ENCODE measurements at regions not wholly inside any gene's neighbourhood (a gene's known extent, or its start where the extent isn't known, plus 50 kb on each side); places are given as distances from the start of the nearest gene placed in this dataset.

DNA sequence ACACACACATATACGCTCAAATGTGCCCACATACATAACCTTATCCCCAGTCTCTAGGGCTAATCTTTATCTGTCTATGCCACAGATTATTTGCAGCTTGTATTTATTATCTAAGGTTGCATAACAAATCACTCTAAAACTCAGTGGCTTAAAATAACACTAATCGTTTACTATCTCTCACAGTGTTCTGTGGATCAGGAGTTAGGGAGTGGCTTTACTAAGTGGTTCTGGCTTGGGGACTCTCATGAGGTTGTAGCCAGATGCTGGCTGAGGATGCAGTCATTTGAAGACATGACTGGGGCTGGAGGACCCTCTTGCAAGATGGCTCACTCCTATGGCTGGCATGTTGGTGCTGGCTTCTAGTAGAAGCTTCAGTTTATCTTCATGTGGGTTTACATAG is 68.5 kb upstream of the LNX1 start:
- no peaks in the 10 kb centered on the region for H3K27me3 ChIP-seq
- WGBS, 2 donors, result 67 to 71% methylated on average over 2 of the region's 2 CpGs
- no peak for DNase-seq (ENCODE audit: low spot score in 2 of 2)
- H3K4me3 ChIP-seq, result no peak overlapping the region
- peaks cover 0 to 17% (median 0%) of the 10 kb centered on the region in 4 donors for H3K4me1 ChIP-seq
- peaks cover 0 to 4% (median 0%) of the 10 kb centered on the region in 4 donors for H3K9me3 ChIP-seq
- H3K36me3 ChIP-seq, result no peaks in the 10 kb centered on the region
- no peak overlapping the region for H3K27ac ChIP-seq
- no peak for TF ChIP-seq CTCF (IDR thresholded peaks at IDR 0.05)
- TF ChIP-seq POLR2A (IDR thresholded peaks at IDR 0.05), result no peak
- TF ChIP-seq EP300 (IDR thresholded peaks at IDR 0.05), result no peak

DNA sequence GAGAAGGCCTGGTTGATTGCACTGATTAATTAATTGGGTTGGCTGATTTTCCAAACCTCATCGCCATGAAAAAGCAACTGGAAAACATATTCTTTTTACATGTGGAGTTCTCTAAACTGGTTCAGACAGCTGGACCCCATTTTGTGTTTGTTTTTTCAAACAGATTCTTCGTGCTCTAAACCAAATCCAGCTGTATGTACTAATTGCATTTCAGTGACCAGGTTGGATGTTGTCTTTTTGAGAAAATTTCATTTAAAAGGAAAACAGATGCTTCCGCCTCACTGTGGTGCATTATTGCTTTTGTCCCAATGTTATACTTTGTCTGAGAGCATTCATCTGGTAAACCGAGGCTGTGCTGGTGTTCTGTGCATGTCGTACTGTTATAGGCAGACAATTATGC is 67.8 kb upstream of the LNX1 start:
- Histone ChIP-seq H3K27ac (no peak overlapping the region), H3K4me1 (peaks cover 0 to 22% (median 0%) of the 10 kb centered on the region in 4 donors), H3K4me3 (no peak overlapping the region), H3K36me3 (no peaks in the 10 kb centered on the region), H3K27me3 (no peaks in the 10 kb centered on the region), H3K9me3 (no peaks in the 10 kb centered on the region)
- DNase-seq (ENCODE audit: low spot score in 2 of 2), result no peak
- 78 to 81% methylated on average over 5 of the region's 5 CpGs for WGBS, 2 donors
- no peak for TF ChIP-seq EP300 (IDR thresholded peaks at IDR 0.05)
- TF ChIP-seq CTCF (IDR thresholded peaks at IDR 0.05), result no peak
- no peak for TF ChIP-seq POLR2A (IDR thresholded peaks at IDR 0.05)

DNA sequence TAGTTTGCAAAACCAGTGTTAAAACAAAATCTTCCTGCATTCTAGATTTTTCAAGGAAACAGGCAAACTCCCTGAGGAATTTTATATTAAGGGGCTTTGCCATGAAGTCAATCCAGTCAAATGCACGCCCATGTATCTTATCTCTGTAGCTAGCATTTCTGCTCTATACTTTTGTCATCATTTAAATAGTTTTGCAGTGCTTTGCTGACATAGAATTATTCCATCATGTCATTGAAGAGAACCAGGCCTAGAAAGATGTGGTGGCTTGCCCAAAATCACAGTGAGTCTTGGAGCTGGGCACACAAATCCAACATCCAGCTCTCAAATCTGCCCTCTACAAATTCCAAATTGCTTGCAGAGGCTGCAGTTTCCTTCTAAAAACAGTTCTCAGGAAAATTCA is 66.7 kb upstream of the LNX1 start:
- H3K27me3 ChIP-seq, result no peaks in the 10 kb centered on the region
- H3K9me3 ChIP-seq, result no peaks in the 10 kb centered on the region
- H3K4me3 ChIP-seq, result no peak overlapping the region
- TF ChIP-seq EP300 (IDR thresholded peaks at IDR 0.05) (no peak), POLR2A (IDR thresholded peaks at IDR 0.05) (no peak), CTCF (IDR thresholded peaks at IDR 0.05) (no peak)
- peaks cover 0 to 29% (median 0%) of the 10 kb centered on the region in 4 donors for H3K4me1 ChIP-seq
- H3K27ac ChIP-seq, result no peak overlapping the region
- H3K36me3 ChIP-seq, result no peaks in the 10 kb centered on the region
- DNase-seq (ENCODE audit: low spot score in 2 of 2), result no peak
- 90 to 94% methylated on average over 1 of the region's 1 CpG for WGBS, 2 donors

DNA sequence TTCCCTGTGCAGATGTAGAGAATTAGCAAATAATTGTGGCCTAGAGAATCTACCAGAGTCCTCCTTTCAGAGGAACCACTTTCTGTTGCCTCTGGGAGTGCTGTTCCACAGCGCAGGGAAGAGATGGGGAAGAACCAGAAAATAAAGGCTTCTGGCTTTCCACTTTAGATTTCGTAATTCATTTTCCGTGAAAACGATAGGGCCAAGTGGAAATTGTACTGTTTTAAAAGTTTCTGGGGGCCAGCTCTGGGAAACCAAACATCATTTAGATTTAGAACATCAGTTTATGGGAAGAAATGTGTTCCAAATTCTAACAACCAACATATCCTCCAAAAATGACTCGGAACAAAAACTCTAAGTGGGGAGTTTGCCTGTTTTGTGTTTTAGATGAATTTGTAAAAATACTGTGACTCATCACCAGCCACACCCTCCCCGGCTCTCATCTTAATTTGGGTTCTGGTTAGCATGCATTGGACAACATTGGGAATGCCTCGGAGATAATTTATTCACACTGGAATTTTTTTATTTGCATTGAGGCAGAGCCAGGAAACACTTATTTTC is 65.2 kb upstream of the LNX1 start:
- TF ChIP-seq POLR2A (IDR thresholded peaks at IDR 0.05), result no peak
- peak in 4 of 5 experiments; percentile 10 to 42 (median 36) for TF ChIP-seq CTCF (IDR thresholded peaks at IDR 0.05)
- TF ChIP-seq EP300 (IDR thresholded peaks at IDR 0.05), result no peak
- H3K4me3 ChIP-seq, result no peak overlapping the region
- peak overlapping the region in 2 of 4 donors; percentile 54 to 71 for H3K27ac ChIP-seq

DNA sequence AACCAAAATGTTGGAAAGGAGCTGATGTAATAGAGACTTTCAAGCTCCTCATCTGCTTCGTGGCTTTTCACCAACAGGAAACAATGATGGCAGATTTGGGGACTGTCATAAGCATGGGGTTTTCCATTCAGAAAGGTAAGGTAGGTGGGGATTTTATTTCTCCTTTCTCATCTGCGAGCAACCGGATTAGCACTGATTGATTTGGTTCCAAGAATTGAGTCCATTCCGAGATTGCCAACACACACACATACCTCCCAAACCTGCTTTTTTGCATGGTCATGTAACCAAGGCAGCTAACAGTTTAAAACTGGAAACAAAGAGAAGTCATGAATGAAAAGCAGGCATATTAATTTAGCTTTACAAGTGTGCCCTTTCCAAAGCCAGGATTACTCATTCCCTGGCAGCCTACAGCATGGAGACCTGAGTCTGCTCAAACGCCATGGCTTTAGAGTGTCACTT is 63.0 kb upstream of the LNX1 start:
- no peak overlapping the region for H3K4me3 ChIP-seq
- DNase-seq (ENCODE audit: low spot score in 2 of 2), result no peak
- TF ChIP-seq POLR2A (IDR thresholded peaks at IDR 0.05) (no peak), EP300 (IDR thresholded peaks at IDR 0.05) (no peak), CTCF (IDR thresholded peaks at IDR 0.05) (no peak)
- no peak overlapping the region for H3K27ac ChIP-seq
- peaks cover 0 to 32% (median 0%) of the 10 kb centered on the region in 4 donors for H3K4me1 ChIP-seq
- H3K36me3 ChIP-seq, result no peaks in the 10 kb centered on the region
- H3K27me3 ChIP-seq, result no peaks in the 10 kb centered on the region
- no peaks in the 10 kb centered on the region for H3K9me3 ChIP-seq
- WGBS, 2 donors, result 56 to 64% methylated on average over 5 of the region's 5 CpGs

More for the DNA sequence above, 65.2 kb upstream of the LNX1 start:
- Histone ChIP-seq H3K27me3 (no peaks in the 10 kb centered on the region), H3K4me1 (peaks cover 0 to 29% (median 0%) of the 10 kb centered on the region in 4 donors), H3K9me3 (no peaks in the 10 kb centered on the region), H3K36me3 (no peaks in the 10 kb centered on the region)
- WGBS, 2 donors, result 68 to 77% methylated on average over 7 of the region's 7 CpGs
- peak in 1 of 2 donors; percentile 45 for DNase-seq (ENCODE audit: low spot score in 2 of 2)

Data from tibial nerve (tissue), 4 donors.